IMR-90 (cell line): ENCODE measurements at regions not wholly inside any gene's neighbourhood (a gene's known extent, or its start where the extent isn't known, plus 50 kb on each side); places are given as distances from the start of the nearest gene placed in this dataset.

ENCODE experiments used
- ATAC-seq: fragments of 200-7000 bp; cut with Tn5 transposase; 2 replicates; pipeline ENCODE4 v1.9.1; 2020; ENCODE audit warnings: low read depth, mild to moderate bottlenecking, moderate library complexity
- BruUV-seq: library from RNA; stranded (reverse); fragments of 400-500 nt; replicated peaks from 2 replicates; lab custom pipeline; 2021; lab: Mats Ljungman, UMichigan
- CTCF ChIA-PET: fragments of 300-600 bp; formaldehyde crosslinking; extraction: SDS; loops from one replicate; lab custom pipeline; 2021; ENCODE audit warnings: antibody characterized with exemption; lab: Yijun Ruan, JAX
- POLR2A ChIA-PET: fragments of 300-600 bp; sonication (Branson Sonifier 250); formaldehyde crosslinking; loops from one replicate; lab custom pipeline; 2022; ENCODE audit warnings: antibody characterized with exemption; ENCODE audit not compliant: unreplicated experiment; lab: Charles Lee
- DNase-seq: peaks from one replicate; pipeline ENCODE4 v3.0.0; 2013
- H2AFZ ChIP-seq: replicated peaks from 2 replicates; pipeline ENCODE3; 2013; ENCODE audit warnings: low read length, mild to moderate bottlenecking; ENCODE audit not compliant: poor library complexity
- H2AK5ac ChIP-seq: 2 replicates; pipeline ENCODE4 v1.6.1; 2013; ENCODE audit warnings: low read depth, low read length, inconsistent platforms
- H2AK9ac ChIP-seq: replicated peaks from 2 replicates; pipeline ENCODE3; 2013; ENCODE audit warnings: mild to moderate bottlenecking, low read depth, low read length, moderate library complexity; ENCODE audit not compliant: poor library complexity
- H2BK120ac ChIP-seq: 2 replicates; pipeline ENCODE4 v1.6.1; 2013; ENCODE audit warnings: low read depth, low read length, inconsistent platforms
- H2BK15ac ChIP-seq: 3 replicates; pipeline ENCODE4 v1.6.1; 2013; ENCODE audit warnings: low read depth, low read length, inconsistent platforms
- H2BK20ac ChIP-seq: 2 replicates; pipeline ENCODE4 v1.6.1; 2013; ENCODE audit warnings: low read depth, mild to moderate bottlenecking, inconsistent platforms, low read length, moderate library complexity
- H2BK5ac ChIP-seq: 2 replicates; pipeline ENCODE4 v1.6.1; 2013; ENCODE audit warnings: mild to moderate bottlenecking, low read depth, low read length, inconsistent platforms; ENCODE audit not compliant: poor library complexity, severe bottlenecking
- H3K14ac ChIP-seq: replicated peaks from 2 replicates; pipeline ENCODE4 v1.6.1; 2013; ENCODE audit warnings: low read depth, low read length, inconsistent platforms
- H3K18ac ChIP-seq: 2 replicates; pipeline ENCODE4 v1.6.1; 2013; ENCODE audit warnings: low read depth, low read length, control low read depth
- H3K23ac ChIP-seq: 2 replicates; pipeline ENCODE4 v1.6.1; 2013; ENCODE audit warnings: low read depth, low read length, inconsistent platforms
- H3K27ac ChIP-seq: 2 replicates; pipeline ENCODE4 v1.5.1; 2013; ENCODE audit warnings: mild to moderate bottlenecking, control low read depth, low read length; ENCODE audit not compliant: insufficient read depth
- H3K27me3 ChIP-seq: 2 replicates; pipeline ENCODE4 v1.6.1; 2013; ENCODE audit warnings: low read length; ENCODE audit not compliant: control insufficient read depth, insufficient read depth
- H3K36me3 ChIP-seq: 2 replicates; pipeline ENCODE4 v1.6.1; 2013; ENCODE audit warnings: low read length, mixed read lengths; ENCODE audit not compliant: control insufficient read depth, insufficient read depth
- H3K4ac ChIP-seq: 2 replicates; pipeline ENCODE4 v1.6.1; 2013; ENCODE audit warnings: low read depth, low read length, inconsistent platforms
- H3K4me1 ChIP-seq: 2 replicates; pipeline ENCODE4 v1.6.1; 2013; ENCODE audit warnings: low read length, mixed read lengths; ENCODE audit not compliant: control insufficient read depth, insufficient read depth
- H3K4me2 ChIP-seq: 2 replicates; pipeline ENCODE4 v1.6.1; 2013; ENCODE audit warnings: low read depth, mild to moderate bottlenecking, control low read depth, low read length, moderate library complexity
- H3K4me3 ChIP-seq: 2 replicates; pipeline ENCODE4 v1.5.1; 2013; ENCODE audit warnings: low read depth, mild to moderate bottlenecking, control low read depth, low read length, moderate library complexity; ENCODE audit not compliant: insufficient read depth
- H3K56ac ChIP-seq: 2 replicates; pipeline ENCODE4 v1.6.1; 2013; ENCODE audit warnings: low read length, inconsistent platforms; ENCODE audit not compliant: insufficient read depth; ENCODE audit errors: extremely low read depth
- H3K79me1 ChIP-seq, 2 experiments: 2 replicates each; pipeline ENCODE4 v1.6.1; 2013; ENCODE audit warnings: low read length in 2 of 2, inconsistent platforms in 1 of 2, low read depth in 1 of 2
- H3K9ac ChIP-seq: 2 replicates; pipeline ENCODE4 v1.6.1; 2013; ENCODE audit warnings: low read depth, low read length, control low read depth
- H3K9me1 ChIP-seq: 2 replicates; pipeline ENCODE4 v1.6.1; 2013; ENCODE audit warnings: low read length, inconsistent platforms; ENCODE audit not compliant: insufficient read depth
- H3K9me3 ChIP-seq: 2 replicates; pipeline ENCODE4 v1.6.1; 2013; ENCODE audit warnings: low read length; ENCODE audit not compliant: control insufficient read depth, insufficient read depth
- H4K20me1 ChIP-seq: 2 replicates; pipeline ENCODE4 v1.6.1; 2013; ENCODE audit warnings: low read length, inconsistent platforms; ENCODE audit not compliant: insufficient read depth
- H4K5ac ChIP-seq: 2 replicates; pipeline ENCODE4 v1.6.1; 2013; ENCODE audit warnings: mild to moderate bottlenecking, low read depth, low read length, control low read depth
- H4K8ac ChIP-seq, 2 experiments: 2 replicates each; pipeline ENCODE4 v1.6.1; 2013; ENCODE audit warnings: low read depth in 2 of 2, low read length in 2 of 2, control low read depth in 1 of 2, inconsistent platforms in 1 of 2
- H4K91ac ChIP-seq: 2 replicates; pipeline ENCODE4 v1.6.1; 2013; ENCODE audit warnings: low read depth, low read length, inconsistent platforms; ENCODE audit not compliant: insufficient read depth
- BHLHE40 ChIP-seq: fragments of 150-350 bp; IDR thresholded peaks from 2 replicates; pipeline ENCODE4 v1.6.1; 2016; ENCODE audit warnings: mild to moderate bottlenecking, low read depth, low read length
- CEBPB ChIP-seq: IDR thresholded peaks from 2 replicates; pipeline ENCODE4 v1.6.1; 2012; ENCODE audit warnings: low read depth, low read length, improper control_type of control experiment
- CHD1 ChIP-seq: IDR thresholded peaks from 2 replicates; pipeline ENCODE4 v1.6.1; 2012; ENCODE audit warnings: low read depth, low read length, improper control_type of control experiment
- FOS ChIP-seq: fragments of 150-350 bp; IDR thresholded peaks from 2 replicates; pipeline ENCODE4 v1.6.1; 2016; ENCODE audit warnings: low read depth, low read length
- MAFK ChIP-seq: IDR thresholded peaks from 2 replicates; pipeline ENCODE4 v1.6.1; 2012; ENCODE audit warnings: low read depth, low read length, improper control_type of control experiment
- MAZ ChIP-seq: IDR thresholded peaks from 2 replicates; pipeline ENCODE4 v1.6.1; 2012; ENCODE audit warnings: low read depth, mild to moderate bottlenecking, low read length, improper control_type of control experiment, moderate library complexity, borderline replicate concordance
- MXI1 ChIP-seq: IDR thresholded peaks from 2 replicates; pipeline ENCODE4 v1.6.1; 2012; ENCODE audit warnings: low read depth, mild to moderate bottlenecking, low read length, moderate library complexity, borderline replicate concordance
- NFE2L2 ChIP-seq: fragments of 150-350 bp; IDR thresholded peaks from 2 replicates; pipeline ENCODE4 v1.6.1; 2016; ENCODE audit warnings: low read depth, mild to moderate bottlenecking, low read length
- POLR2A ChIP-seq: IDR thresholded peaks from 2 replicates; pipeline ENCODE4 v1.6.1; 2012; ENCODE audit warnings: mild to moderate bottlenecking, low read depth, low read length
- RAD21 ChIP-seq: IDR thresholded peaks from 2 replicates; pipeline ENCODE4 v1.6.1; 2012; ENCODE audit warnings: low read length, improper control_type of control experiment
- RCOR1 ChIP-seq: IDR thresholded peaks from 2 replicates; pipeline ENCODE4 v1.6.1; 2012; ENCODE audit warnings: mild to moderate bottlenecking, low read length, improper control_type of control experiment; ENCODE audit not compliant: insufficient replicate concordance
- RFX5 ChIP-seq: IDR thresholded peaks from 2 replicates; pipeline ENCODE4 v1.8.0; 2012; ENCODE audit warnings: low read depth, mild to moderate bottlenecking, low read length, moderate library complexity
- SMC3 ChIP-seq: fragments of 150-350 bp; IDR thresholded peaks from 2 replicates; pipeline ENCODE4 v1.6.1; 2016; ENCODE audit warnings: low read depth, mild to moderate bottlenecking, antibody characterized with exemption, low read length, moderate library complexity
- USF2 ChIP-seq: fragments of 150-350 bp; IDR thresholded peaks from 2 replicates; pipeline ENCODE4 v1.6.1; 2017; ENCODE audit warnings: mild to moderate bottlenecking, antibody characterized with exemption, low read length, low read depth
- WGBS, 2 experiments: methylation state at CpG; one replicate each; pipeline versions ENCODE4 v1.1.5 to v1.1.7; 2013; ENCODE audit warnings: missing lambda C conversion rate in 2 of 2; ENCODE audit not compliant: insufficient read length in 1 of 2; ENCODE audit errors: extremely low coverage in 2 of 2; 5-methylcytosine and 5-hydroxymethylcytosine counted together
- dilution Hi-C: fragments of 300-500 bp; cut with HindIII; formaldehyde crosslinking; loops from one replicate; pipeline ENCODE4 v1.14.3; 2018; ENCODE audit warnings: low sequenced_read_pairs; ENCODE audit not compliant: unreplicated experiment
- in situ Hi-C: fragments of 300-500 bp; cut with MboI; formaldehyde crosslinking; loops from 3 replicates; pipeline ENCODE4 v1.14.3; 2019; ENCODE audit warnings: low sequenced_read_pairs, inconsistent platforms, mixed read lengths
- intact Hi-C: fragments of 100-400 bp; cut with micrococcal nuclease; formaldehyde crosslinking; loops from 2 replicates; pipeline ENCODE4 v1.10.0; 2022
- TF ChIP-seq, protein P1 (sequence below): fragments of 150-350 bp; IDR thresholded peaks from 2 replicates; pipeline ENCODE4 v1.6.1; 2016; ENCODE audit warnings: low read depth, mild to moderate bottlenecking, low read length, moderate library complexity, borderline replicate concordance
- TF ChIP-seq, protein P2 (sequence below): conservative IDR thresholded peaks from 2 replicates; pipeline ENCODE4 v1.5.1; 2012; ENCODE audit warnings: mild to moderate bottlenecking, low read depth, low read length, improper control_type of control experiment

DNA sequence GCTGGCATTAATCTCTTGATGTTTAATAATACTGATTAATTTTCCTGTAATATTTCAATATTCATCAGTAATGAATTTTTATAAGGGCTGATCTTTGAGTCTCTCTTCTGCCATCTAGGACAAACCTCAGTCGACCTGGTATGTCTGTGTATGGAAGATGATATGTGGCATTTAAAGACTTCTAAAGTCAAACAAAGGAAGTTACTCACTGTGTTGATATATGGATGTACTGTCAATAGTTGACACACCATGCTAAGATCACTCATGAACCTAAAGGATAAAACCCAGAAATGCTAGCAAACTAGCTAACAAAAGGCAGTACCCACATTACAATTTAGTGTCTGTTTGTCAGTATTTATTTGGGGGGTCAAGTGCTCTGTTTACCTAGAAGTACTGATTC lies 380.7 kb upstream of the GOT2 start:
- TF ChIP-seq FOS, result no peak
- TF ChIP-seq POLR2A, result no peak
- TF ChIP-seq, protein P1, sequence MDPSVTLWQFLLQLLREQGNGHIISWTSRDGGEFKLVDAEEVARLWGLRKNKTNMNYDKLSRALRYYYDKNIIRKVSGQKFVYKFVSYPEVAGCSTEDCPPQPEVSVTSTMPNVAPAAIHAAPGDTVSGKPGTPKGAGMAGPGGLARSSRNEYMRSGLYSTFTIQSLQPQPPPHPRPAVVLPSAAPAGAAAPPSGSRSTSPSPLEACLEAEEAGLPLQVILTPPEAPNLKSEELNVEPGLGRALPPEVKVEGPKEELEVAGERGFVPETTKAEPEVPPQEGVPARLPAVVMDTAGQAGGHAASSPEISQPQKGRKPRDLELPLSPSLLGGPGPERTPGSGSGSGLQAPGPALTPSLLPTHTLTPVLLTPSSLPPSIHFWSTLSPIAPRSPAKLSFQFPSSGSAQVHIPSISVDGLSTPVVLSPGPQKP, result no peak
- no peak for TF ChIP-seq RCOR1
- no peak for TF ChIP-seq BHLHE40
- no peak for TF ChIP-seq MXI1
- TF ChIP-seq CHD1, result no peak
- TF ChIP-seq MAFK, result no peak
- no peak for TF ChIP-seq SMC3
- TF ChIP-seq RAD21, result no peak
- TF ChIP-seq RFX5, result no peak
- TF ChIP-seq MAZ, result no peak
- TF ChIP-seq, protein P2, sequence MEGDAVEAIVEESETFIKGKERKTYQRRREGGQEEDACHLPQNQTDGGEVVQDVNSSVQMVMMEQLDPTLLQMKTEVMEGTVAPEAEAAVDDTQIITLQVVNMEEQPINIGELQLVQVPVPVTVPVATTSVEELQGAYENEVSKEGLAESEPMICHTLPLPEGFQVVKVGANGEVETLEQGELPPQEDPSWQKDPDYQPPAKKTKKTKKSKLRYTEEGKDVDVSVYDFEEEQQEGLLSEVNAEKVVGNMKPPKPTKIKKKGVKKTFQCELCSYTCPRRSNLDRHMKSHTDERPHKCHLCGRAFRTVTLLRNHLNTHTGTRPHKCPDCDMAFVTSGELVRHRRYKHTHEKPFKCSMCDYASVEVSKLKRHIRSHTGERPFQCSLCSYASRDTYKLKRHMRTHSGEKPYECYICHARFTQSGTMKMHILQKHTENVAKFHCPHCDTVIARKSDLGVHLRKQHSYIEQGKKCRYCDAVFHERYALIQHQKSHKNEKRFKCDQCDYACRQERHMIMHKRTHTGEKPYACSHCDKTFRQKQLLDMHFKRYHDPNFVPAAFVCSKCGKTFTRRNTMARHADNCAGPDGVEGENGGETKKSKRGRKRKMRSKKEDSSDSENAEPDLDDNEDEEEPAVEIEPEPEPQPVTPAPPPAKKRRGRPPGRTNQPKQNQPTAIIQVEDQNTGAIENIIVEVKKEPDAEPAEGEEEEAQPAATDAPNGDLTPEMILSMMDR, result no peak
- no peak for TF ChIP-seq USF2
- TF ChIP-seq NFE2L2, result no peak
- no peak for TF ChIP-seq CEBPB
- no peaks in the 10 kb centered on the region for H3K36me3 ChIP-seq
- H3K9ac ChIP-seq, result no peak overlapping the region
- no peak overlapping the region for H3K14ac ChIP-seq
- peaks cover 4% of the 10 kb centered on the region for H3K9me3 ChIP-seq
- BruUV-seq, result no TSS peak
- in situ Hi-C loops, result no loop called here
- no peaks in the 10 kb centered on the region for H3K79me1 ChIP-seq
- no peak overlapping the region for H2AK9ac ChIP-seq
- no peak overlapping the region for H3K18ac ChIP-seq
- no peak overlapping the region for H2BK5ac ChIP-seq
- H3K4me2 ChIP-seq, result no peak overlapping the region
- no peak for DNase-seq
- no peak overlapping the region for H3K4me3 ChIP-seq
- no peak overlapping the region for H3K4ac ChIP-seq
- H2BK15ac ChIP-seq, result no peak overlapping the region
- intact Hi-C loops, result no loop called here
- dilution Hi-C loops, result no loop called here
- H4K20me1 ChIP-seq, result no peaks in the 10 kb centered on the region
- no peaks in the 10 kb centered on the region for H3K9me1 ChIP-seq
- no peaks in the 10 kb centered on the region for H3K27me3 ChIP-seq
- WGBS, 2 experiments, result no CpG with 5 or more reads among the region's 1 CpG
- no peak overlapping the region for H4K8ac ChIP-seq
- no peak overlapping the region for H2BK120ac ChIP-seq
- ChIA-PET POLR2A (no interaction called here), CTCF (interaction anchor here (1.2 kb wide), 1 partner anchor 9 kb away, joined by 4 read pairs; no protein-coding TSS in a partner anchor)
- H3K4me1 ChIP-seq, result no peaks in the 10 kb centered on the region
- no peak overlapping the region for H3K56ac ChIP-seq
- H2AFZ ChIP-seq, result no peak overlapping the region
- H2BK20ac ChIP-seq, result no peak overlapping the region
- no peak overlapping the region for H2AK5ac ChIP-seq
- no peak overlapping the region for H4K91ac ChIP-seq
- H3K27ac ChIP-seq, result no peak overlapping the region
- H3K23ac ChIP-seq, result no peak overlapping the region
- no peak overlapping the region for H4K5ac ChIP-seq
- no peak for ATAC-seq
